Fibroblast of mammary gland (primary cell): ENCODE measurements at regions not wholly inside any gene's neighbourhood (a gene's known extent, or its start where the extent isn't known, plus 50 kb on each side); places are given as distances from the start of the nearest gene placed in this dataset.
"Not testable (repeated sequence)": the region's sequence is repeated elsewhere in the genome, so short reads cannot be mapped to it uniquely, and the experiment has no call there.

Experiments used
- DNase-seq: peaks from one replicate; pipeline ENCODE4 v3.0.0-alpha.2; 2010; ENCODE audit warnings: low read depth
- H3K4me3 ChIP-seq: 2 replicates; pipeline ENCODE4 v1.5.1; 2011; ENCODE audit warnings: low read depth, mild to moderate bottlenecking, low read length, moderate library complexity; ENCODE audit not compliant: control insufficient read depth
- TF ChIP-seq, protein P1 (sequence below): conservative IDR thresholded peaks from 2 replicates; pipeline ENCODE4 v1.5.1; 2011; ENCODE audit warnings: low read depth, low read length, inconsistent platforms; ENCODE audit not compliant: control insufficient read depth, insufficient read depth

- no peak for DNase-seq
- H3K4me3 ChIP-seq = no peak overlapping the region
- TF ChIP-seq, protein P1, sequence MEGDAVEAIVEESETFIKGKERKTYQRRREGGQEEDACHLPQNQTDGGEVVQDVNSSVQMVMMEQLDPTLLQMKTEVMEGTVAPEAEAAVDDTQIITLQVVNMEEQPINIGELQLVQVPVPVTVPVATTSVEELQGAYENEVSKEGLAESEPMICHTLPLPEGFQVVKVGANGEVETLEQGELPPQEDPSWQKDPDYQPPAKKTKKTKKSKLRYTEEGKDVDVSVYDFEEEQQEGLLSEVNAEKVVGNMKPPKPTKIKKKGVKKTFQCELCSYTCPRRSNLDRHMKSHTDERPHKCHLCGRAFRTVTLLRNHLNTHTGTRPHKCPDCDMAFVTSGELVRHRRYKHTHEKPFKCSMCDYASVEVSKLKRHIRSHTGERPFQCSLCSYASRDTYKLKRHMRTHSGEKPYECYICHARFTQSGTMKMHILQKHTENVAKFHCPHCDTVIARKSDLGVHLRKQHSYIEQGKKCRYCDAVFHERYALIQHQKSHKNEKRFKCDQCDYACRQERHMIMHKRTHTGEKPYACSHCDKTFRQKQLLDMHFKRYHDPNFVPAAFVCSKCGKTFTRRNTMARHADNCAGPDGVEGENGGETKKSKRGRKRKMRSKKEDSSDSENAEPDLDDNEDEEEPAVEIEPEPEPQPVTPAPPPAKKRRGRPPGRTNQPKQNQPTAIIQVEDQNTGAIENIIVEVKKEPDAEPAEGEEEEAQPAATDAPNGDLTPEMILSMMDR = no peak
These were observed 197.2 kb upstream of the IRAK1BP1 start for GRCh38 chr6:78670156-78670555.

- TF ChIP-seq, protein P1 = no peak
- no peak overlapping the region for H3K4me3 ChIP-seq
- no peak for DNase-seq
These were observed 196.5 kb upstream of the IRAK1BP1 start for GRCh38 chr6:78670802-78671201.

- not testable (repeated sequence) for DNase-seq, H3K4me3 ChIP-seq
These were observed 191.0 kb upstream of the IRAK1BP1 start for GRCh38 chr6:78676069-78677007.

DNA sequence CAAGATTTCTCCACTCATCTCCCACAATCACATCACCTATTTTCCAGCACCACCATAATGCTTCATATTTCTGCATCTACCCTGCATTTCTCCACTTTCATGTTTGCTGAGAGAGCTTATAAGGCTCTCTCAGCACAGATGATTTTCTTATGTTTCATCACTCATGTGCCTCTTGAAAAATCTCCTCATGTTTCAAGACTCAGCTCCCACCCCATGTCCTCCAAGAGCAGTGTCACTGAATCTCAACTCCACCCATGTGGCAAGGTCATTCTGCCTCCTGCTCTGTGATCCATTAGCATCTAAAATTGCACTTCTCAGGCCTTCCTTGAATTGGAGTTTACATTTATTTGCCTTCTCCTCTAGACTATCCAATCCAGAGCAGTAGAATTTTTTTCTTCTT lies 178.7 kb upstream of the IRAK1BP1 start:
- H3K4me3 ChIP-seq = no peak overlapping the region
- TF ChIP-seq, protein P1 = no peak
- DNase-seq = no peak

- no peak for DNase-seq
- H3K4me3 ChIP-seq = no peak overlapping the region
- TF ChIP-seq, protein P1 = no peak
These were observed 173.5 kb upstream of the IRAK1BP1 start for GRCh38 chr6:78693835-78694234.

GRCh38 chr6:78694628-78695027 lies 172.7 kb upstream of the IRAK1BP1 start:
- DNase-seq, H3K4me3 ChIP-seq: not testable (repeated sequence)

DNA sequence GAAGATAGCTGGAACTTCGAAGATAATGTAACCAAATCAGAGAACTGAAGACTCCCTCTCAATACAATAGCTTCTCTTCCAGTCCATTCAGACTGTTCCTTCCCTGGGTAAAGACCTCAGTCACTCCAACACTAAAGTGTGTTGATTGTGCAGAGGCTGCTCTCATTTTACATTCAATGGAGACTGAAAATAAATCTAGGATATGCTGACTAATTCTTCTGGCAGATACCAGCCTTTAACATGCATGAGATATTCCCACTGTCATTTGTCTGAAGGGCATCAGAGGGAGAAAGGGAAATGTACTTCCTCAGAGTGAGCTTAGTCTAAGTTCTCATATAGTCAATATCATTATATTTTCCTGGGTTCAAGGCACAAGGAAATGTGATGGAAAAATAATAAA lies 166.4 kb upstream of the IRAK1BP1 start:
- TF ChIP-seq, protein P1 = no peak
- DNase-seq = peak; percentile 11
- no peak overlapping the region for H3K4me3 ChIP-seq

- TF ChIP-seq, protein P1 = no peak
- H3K4me3 ChIP-seq = no peak overlapping the region
- DNase-seq = peak; percentile 84
These were observed 165.9 kb upstream of the IRAK1BP1 start for GRCh38 chr6:78701407-78701806.
